Heart right ventricle (tissue), 16 donors: ENCODE measurements at regions not wholly inside any gene's neighbourhood (a gene's known extent, or its start where the extent isn't known, plus 50 kb on each side); places are given as distances from the start of the nearest gene placed in this dataset.
A peak's percentile ranks its signal among the peaks of the same experiment; 100 is the strongest.
"Not testable (repeated sequence)": the region's sequence is repeated elsewhere in the genome, so short reads cannot be mapped to it uniquely, and the experiment has no call there.

Source experiments
- ATAC-seq, 8 donors: fragments of 200-7000 bp; cut with Tn5 transposase; one replicate each; pipeline ENCODE4 v1.9.1; 2020; ENCODE audit warnings: mild to moderate bottlenecking in 8 of 8, moderate library complexity in 8 of 8, moderate number of reproducible peaks in 1 of 8
- DNase-seq, 2 donors: peaks; one replicate each; pipeline ENCODE4 v3.0.0-alpha.2; 2020
- H3K27ac ChIP-seq, 10 donors: fragments of 200-600 bp; sonication (generic) in 2 of 10; one replicate each; pipeline versions ENCODE4 v1.5.0 to v1.8.0; 2020 to 2022; ENCODE audit warnings: mild to moderate bottlenecking in 3 of 10
- H3K27me3 ChIP-seq, 7 donors: fragments of 200-600 bp; one replicate each; pipeline ENCODE4 v1.8.0; 2021 to 2022; ENCODE audit warnings: mild to moderate bottlenecking in 2 of 7
- H3K36me3 ChIP-seq, 9 donors: fragments of 200-600 bp; sonication (generic) in 1 of 9; one replicate each; pipeline versions ENCODE4 v1.5.0 to v1.8.0; 2020 to 2022; ENCODE audit warnings: mild to moderate bottlenecking in 2 of 9
- H3K4me1 ChIP-seq, 9 donors: fragments of 200-600 bp; sonication (generic) in 1 of 9; one replicate each; pipeline versions ENCODE4 v1.5.0 to v1.8.0; 2020 to 2022; ENCODE audit warnings: mild to moderate bottlenecking in 4 of 9
- H3K4me3 ChIP-seq, 10 donors: fragments of 200-600 bp; sonication (generic) in 2 of 10; one replicate each; pipeline versions ENCODE4 v1.5.0 to v1.8.0; 2020 to 2022; ENCODE audit warnings: mild to moderate bottlenecking in 7 of 10, moderate library complexity in 2 of 10
- H3K9me3 ChIP-seq, 11 donors: fragments of 200-600 bp in 10 of 11; sonication (generic) in 2 of 11; one replicate each; pipeline versions ENCODE4 v1.5.0 to v1.8.0; 2013 to 2022; ENCODE audit warnings: mild to moderate bottlenecking in 2 of 11, control low read depth in 1 of 11, moderate library complexity in 1 of 11
- CTCF ChIP-seq, 9 donors: fragments of 200-600 bp; sonication (generic) in 2 of 9; IDR thresholded peaks; one replicate each; pipeline versions ENCODE4 v1.5.0 to v1.8.0; 2021 to 2022; ENCODE audit warnings: antibody characterized with exemption in 9 of 9, mild to moderate bottlenecking in 5 of 9, moderate library complexity in 1 of 9
- WGBS, 2 donors: extraction: QIAGEN DNeasy Blood & Tissue Kit; methylation state at CpG; one replicate each; pipeline ENCODE4 v1.1.7; 2013; ENCODE audit warnings: inconsistent platforms in 1 of 2; 5-methylcytosine and 5-hydroxymethylcytosine counted together
- intact Hi-C, 10 donors: fragments of 100-400 bp; cut with DNase I; formaldehyde crosslinking; loops; one replicate each; pipeline versions ENCODE4 v1.11.1 to v1.14.2; 2022
- donor health status: Arrhythmogenic right ventricular cardiomyopathy.
- donor health status: ischemic (EF 13 %, LVEDD 7.1; RV severe dilation, severe dysfunction).
- donor health status: healthy with polysubstance abuse.
- donor health status: DM: no; HTN: yes; CAD: no.
- donor health status: DM: no; HTN: no; CAD: no.
- donor health status: ischemic (EF 25% LVEDD 6.9; RV normal size, moderate dysfunction).
- donor health status: ischemic (EF 25% LVEDD 5.7; RV mildly dilated, moderate dysfunction).
- donor health status: healthy.
- donor health status: DM: yes; HTN: yes; CAD: no.
- donor health status: Ischemic cardiomyopathy.
- donor health status: ischemic (EF 35%, LVEDD 5.7; RV mildly dilated, moderate dysfunction).
- donor health status: nonischemic (EF 11% LVEDD 7.7; RV severe dilation, severe dysfunction).
- donor health status: DM: yes; HTN: yes; CAD: no.
- donor health status: PGD.
- donor health status: ischemic (EF 29% LVEDD 5.4; RV normal size, mild dysfunction).
- donor health status: nonischemic (EF 23%, LVEDD 6.1; RV moderate dilation, normal function).

- no peak for TF ChIP-seq CTCF (IDR thresholded peaks at IDR 0.05)
- intact Hi-C loops = no loop called here
- 39 to 45% methylated on average over 3 of the region's 3 CpGs for WGBS, 2 donors
- no peaks in the 10 kb centered on the region for H3K4me1 ChIP-seq
- ATAC-seq = no peak
- H3K9me3 ChIP-seq = no peaks in the 10 kb centered on the region
- H3K27ac ChIP-seq = no peak overlapping the region
- no peak for DNase-seq
- no peak overlapping the region for H3K4me3 ChIP-seq
- no peaks in the 10 kb centered on the region for H3K36me3 ChIP-seq
- peaks cover 0 to 28% (median 0%) of the 10 kb centered on the region in 7 donors for H3K27me3 ChIP-seq
These were observed 90.8 kb upstream of the AMOT start for GRCh38 chrX:112931478-112931877.

- H3K27ac ChIP-seq, intact Hi-C loops, DNase-seq, H3K9me3 ChIP-seq, ATAC-seq, H3K4me3 ChIP-seq, H3K36me3 ChIP-seq, H3K4me1 ChIP-seq: not testable (repeated sequence)
- H3K27me3 ChIP-seq = peaks cover 0 to 13% (median 0%) of the 10 kb centered on the region in 7 donors
- WGBS, 2 donors = 86 to 91% methylated on average over 1 of the region's 1 CpG
These were observed 82.8 kb upstream of the AMOT start for GRCh38 chrX:112923381-112923780.

GRCh38 chrX:112913807-112914206 is 73.2 kb upstream of the AMOT start:
- Histone ChIP-seq H3K9me3 (no peaks in the 10 kb centered on the region), H3K4me3 (no peak overlapping the region), H3K27ac (no peak overlapping the region), H3K4me1 (no peaks in the 10 kb centered on the region), H3K36me3 (no peaks in the 10 kb centered on the region), H3K27me3 (peaks cover 0 to 18% (median 0%) of the 10 kb centered on the region in 7 donors)
- peak in 1 of 9 donors; percentile 21 for TF ChIP-seq CTCF (IDR thresholded peaks at IDR 0.05)
- DNase-seq (no peak), ATAC-seq (no peak)
- intact Hi-C loops = no loop called here

- Histone ChIP-seq H3K9me3 (no peaks in the 10 kb centered on the region), H3K27ac (no peak overlapping the region), H3K36me3 (no peaks in the 10 kb centered on the region), H3K27me3 (peaks cover 0 to 10% (median 0%) of the 10 kb centered on the region in 7 donors), H3K4me1 (no peaks in the 10 kb centered on the region), H3K4me3 (no peak overlapping the region)
- no peak for TF ChIP-seq CTCF (IDR thresholded peaks at IDR 0.05)
- intact Hi-C loops = no loop called here
- ATAC-seq (no peak), DNase-seq (no peak)
These were observed 69.8 kb upstream of the AMOT start for GRCh38 chrX:112910418-112910817.

DNA sequence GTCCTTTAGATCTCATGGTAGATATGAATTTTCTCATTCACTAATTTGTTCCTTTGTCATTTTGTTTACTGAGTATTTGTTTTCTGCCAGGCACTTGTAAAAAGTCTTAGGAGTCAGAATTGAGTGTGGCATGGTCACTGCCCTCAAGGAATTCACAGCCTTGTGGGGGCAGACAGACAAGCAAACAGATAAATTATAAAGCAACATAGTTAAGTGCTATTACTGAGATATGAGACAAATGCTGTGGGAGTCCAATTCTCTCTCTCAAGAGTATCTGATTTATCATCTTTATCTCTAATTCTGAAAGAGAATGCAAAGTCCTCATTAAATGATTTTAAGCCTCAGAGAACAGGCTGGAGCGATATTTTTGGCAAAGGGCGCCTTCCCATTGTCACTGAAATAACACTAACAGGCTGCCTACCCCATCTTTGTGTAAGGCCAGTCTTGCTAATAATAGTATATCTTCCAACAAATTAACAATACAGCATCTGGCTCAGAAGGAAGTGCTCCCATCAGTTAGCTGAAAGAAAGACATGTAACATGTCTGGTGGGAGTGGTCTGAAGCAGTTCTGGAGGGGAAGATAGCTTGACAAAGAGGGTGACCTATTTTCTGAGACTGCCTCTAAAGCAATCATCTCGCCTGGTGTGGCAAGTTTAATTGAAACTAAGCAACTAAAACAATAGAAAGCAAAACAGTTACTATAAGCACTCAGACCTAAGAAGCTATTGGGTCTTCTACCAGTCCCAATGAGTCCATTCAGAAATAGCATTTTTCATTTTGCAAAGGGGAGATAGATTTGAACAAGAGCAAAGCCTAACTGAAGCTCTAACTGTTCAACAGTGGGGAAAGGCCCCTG is 61.5 kb upstream of the AMOT start:
- Histone ChIP-seq H3K27me3 (peaks cover 0 to 16% (median 0%) of the 10 kb centered on the region in 7 donors), H3K4me1 (peaks cover 0 to 6% (median 0%) of the 10 kb centered on the region in 9 donors), H3K36me3 (no peaks in the 10 kb centered on the region), H3K4me3 (no peak overlapping the region), H3K9me3 (no peaks in the 10 kb centered on the region), H3K27ac (peak overlapping the region in 2 of 10 donors; percentile 7 to 31)
- ATAC-seq (peak in 7 of 8 donors; percentile 18 to 68 (median 42)), DNase-seq (peak in 1 of 2 donors; percentile 3)
- TF ChIP-seq CTCF (IDR thresholded peaks at IDR 0.05) = no peak
- intact Hi-C loops = no loop called here
- WGBS, 2 donors = 19 to 27% methylated on average over 3 of the region's 3 CpGs
